Coronary artery (tissue), 2 donors: ENCODE measurements at regions not wholly inside any gene's neighbourhood (a gene's known extent, or its start where the extent isn't known, plus 50 kb on each side); places are given as distances from the start of the nearest gene placed in this dataset.

Experiments used
- DNase-seq: peaks from one replicate; pipeline ENCODE4 v3.0.0-alpha.2; 2017; ENCODE audit warnings: low spot score
- H3K27ac ChIP-seq, 2 donors: fragments of 200-600 bp; sonication (generic); one replicate each; pipeline ENCODE4 v1.5.1; 2016 to 2019
- H3K4me3 ChIP-seq: fragments of 200-600 bp; sonication (generic); 2 replicates; pipeline ENCODE4 v1.5.1; 2016; ENCODE audit warnings: mild to moderate bottlenecking, moderate library complexity
- TF ChIP-seq, protein P1 (sequence below): fragments of 200-600 bp; sonication (generic); IDR thresholded peaks from one replicate; pipeline ENCODE4 v1.5.1; 2019; ENCODE audit warnings: antibody characterized with exemption

DNA sequence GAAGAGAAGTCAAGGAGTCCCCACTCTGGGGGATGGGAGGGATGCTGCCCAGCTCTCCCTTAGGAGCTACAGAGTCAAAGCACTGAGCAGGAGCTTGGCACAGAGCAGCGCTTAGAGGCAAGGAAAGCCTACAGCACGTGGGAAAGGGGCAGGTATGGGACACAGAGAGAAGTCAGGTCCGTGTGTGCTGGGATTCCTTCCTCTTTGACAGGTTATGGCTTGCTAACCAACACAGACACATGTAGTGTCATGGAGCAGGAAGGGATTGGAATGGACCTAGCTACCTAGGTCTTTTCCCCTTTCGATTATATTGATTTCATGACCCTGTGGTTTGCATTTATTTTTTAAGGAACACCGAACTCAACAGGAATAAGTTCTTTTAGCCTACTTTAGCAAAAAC is 208.5 kb upstream of the TUT7 start:
- TF ChIP-seq, protein P1, sequence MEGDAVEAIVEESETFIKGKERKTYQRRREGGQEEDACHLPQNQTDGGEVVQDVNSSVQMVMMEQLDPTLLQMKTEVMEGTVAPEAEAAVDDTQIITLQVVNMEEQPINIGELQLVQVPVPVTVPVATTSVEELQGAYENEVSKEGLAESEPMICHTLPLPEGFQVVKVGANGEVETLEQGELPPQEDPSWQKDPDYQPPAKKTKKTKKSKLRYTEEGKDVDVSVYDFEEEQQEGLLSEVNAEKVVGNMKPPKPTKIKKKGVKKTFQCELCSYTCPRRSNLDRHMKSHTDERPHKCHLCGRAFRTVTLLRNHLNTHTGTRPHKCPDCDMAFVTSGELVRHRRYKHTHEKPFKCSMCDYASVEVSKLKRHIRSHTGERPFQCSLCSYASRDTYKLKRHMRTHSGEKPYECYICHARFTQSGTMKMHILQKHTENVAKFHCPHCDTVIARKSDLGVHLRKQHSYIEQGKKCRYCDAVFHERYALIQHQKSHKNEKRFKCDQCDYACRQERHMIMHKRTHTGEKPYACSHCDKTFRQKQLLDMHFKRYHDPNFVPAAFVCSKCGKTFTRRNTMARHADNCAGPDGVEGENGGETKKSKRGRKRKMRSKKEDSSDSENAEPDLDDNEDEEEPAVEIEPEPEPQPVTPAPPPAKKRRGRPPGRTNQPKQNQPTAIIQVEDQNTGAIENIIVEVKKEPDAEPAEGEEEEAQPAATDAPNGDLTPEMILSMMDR = no peak
- Histone ChIP-seq H3K4me3 (no peak overlapping the region), H3K27ac (no peak overlapping the region)
- DNase-seq = no peak

DNA sequence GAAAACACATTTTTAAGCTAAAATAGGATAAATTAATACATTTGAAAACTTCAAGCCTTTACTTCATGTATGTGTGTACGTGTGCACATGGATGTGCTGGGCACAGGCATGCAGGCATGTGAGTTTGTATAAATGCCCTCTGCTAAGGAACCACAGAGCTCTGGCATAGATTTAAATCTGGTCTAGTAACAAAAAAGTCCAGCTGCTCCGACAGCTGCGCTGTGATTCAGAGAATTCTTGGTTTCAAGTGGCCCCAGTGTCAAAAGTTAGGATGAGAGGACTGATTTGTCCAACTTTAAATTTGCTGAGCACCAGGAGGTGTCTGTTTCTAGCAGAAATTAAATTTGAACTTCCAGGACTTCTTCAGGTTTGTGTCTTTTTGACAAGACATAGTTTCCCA is 203.7 kb upstream of the TUT7 start:
- TF ChIP-seq, protein P1 = no peak
- Histone ChIP-seq H3K27ac (no peak overlapping the region), H3K4me3 (no peak overlapping the region)
- DNase-seq = no peak

DNA sequence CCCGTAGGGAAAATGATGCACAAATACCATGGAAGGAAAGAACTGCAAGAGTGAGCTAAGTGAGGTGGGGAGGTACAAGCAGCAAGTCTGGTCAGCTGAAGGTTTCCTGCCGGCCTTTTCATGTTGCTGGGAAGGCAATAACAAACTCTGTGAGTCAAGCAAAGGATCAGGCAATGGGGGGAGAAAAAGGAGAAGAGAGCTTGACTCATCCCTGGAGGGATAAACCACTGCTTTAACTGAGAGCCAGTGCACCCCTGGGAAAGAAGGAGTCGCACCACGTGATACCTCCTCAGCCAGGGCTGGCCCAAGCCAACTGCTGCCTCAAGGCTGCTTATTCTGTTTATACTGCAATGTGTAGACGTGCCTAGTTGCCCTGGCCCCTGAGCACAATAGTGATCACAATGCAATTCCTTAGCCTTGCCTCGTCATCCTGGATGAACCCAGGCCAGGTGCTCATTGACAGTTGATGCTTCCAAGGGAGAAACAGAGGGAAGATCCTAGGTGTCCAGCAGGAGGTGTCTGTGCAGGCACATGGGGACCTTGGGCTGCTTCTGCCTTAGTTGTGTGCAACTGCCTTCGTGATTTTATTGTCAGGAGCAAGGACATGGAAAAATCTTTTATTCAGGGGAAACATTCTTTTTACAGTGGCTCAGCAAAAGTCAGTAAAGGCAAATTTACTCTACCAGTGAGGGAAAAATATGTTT is 203.0 kb upstream of the TUT7 start:
- no peak overlapping the region for H3K4me3 ChIP-seq
- H3K27ac ChIP-seq = no peak overlapping the region
- DNase-seq = no peak
- TF ChIP-seq, protein P1 = no peak

DNA sequence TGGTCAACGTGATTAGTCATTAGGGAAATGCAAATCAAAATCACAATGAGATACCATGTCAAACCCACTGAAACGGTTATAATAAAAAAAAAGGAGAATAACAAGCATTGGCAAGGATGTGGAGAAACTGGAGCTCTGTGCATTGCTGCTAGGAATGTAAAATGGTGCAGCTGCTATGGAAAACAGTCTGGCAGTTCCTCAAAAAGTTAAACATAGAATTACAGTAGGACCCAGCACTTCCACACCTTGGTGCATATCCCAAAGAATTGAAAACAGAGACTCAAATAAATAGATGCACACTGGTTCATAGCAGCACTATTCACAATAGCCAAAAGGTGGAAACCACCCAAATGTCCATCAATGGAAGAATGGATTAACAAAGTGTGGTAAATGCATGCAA is 201.5 kb upstream of the TUT7 start:
- Histone ChIP-seq H3K4me3 (no peak overlapping the region), H3K27ac (no peak overlapping the region)
- DNase-seq = no peak
- TF ChIP-seq, protein P1 = no peak

DNA sequence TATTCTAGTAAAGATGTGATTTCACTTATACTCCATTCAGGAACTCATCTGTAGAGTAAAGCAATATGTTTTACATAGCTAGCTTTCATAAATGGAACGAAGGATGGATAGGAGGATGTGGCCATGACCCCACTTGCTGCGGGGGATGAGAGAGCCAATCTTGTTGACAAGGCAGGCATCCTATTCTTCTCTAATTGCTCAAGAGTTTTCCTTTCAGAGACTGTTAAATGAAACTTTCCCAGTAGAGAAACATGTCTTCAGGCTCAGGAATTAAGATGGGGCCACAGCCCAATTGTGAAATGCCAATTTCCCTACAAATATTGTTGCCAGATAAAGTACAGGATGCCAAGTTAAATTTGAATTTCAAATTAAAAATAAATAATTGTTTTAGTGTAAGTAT is 196.2 kb upstream of the TUT7 start:
- TF ChIP-seq, protein P1 = no peak
- no peak overlapping the region for H3K27ac ChIP-seq
- H3K4me3 ChIP-seq = no peak overlapping the region
- DNase-seq = no peak

DNA sequence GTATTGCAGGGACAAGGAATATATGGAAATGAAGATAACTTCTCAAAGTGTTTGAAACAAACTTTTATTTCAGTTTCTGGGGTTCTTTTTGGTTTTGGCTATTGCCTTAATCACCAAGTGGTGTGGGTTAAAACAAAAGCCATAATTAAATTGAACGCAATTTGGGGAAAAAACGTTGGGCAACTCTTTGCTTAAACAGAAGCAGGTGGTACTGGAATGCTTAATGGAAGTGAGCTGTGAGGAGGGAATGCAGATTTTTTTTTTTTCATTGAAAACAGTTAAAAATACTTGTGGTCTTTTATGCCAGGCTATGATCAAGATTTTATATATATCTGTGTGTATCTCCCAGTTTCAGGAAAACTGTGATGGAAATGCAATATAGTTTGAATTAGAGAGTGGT is 195.7 kb upstream of the TUT7 start:
- H3K27ac ChIP-seq = no peak overlapping the region
- TF ChIP-seq, protein P1 = no peak
- no peak for DNase-seq

DNA sequence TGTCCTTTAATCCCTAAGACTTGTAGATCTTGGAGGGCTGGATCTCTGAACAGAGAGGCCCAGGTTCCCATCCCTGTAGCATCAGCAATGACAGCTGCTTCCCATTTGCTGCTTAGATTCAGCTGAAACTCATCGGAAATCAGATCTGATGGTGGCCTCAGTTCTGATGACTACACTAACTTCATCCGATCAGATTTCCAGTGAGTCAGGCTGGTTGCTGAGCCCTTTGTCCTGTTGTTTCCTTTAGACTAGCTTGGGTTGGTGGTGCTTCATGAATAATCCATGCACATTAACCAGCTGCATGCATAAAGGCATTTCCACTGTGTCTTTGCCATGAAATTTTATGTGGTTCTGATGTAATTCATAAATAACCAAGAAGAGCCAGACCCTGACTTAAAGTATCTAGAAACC is 195.2 kb upstream of the TUT7 start:
- DNase-seq = no peak
- H3K27ac ChIP-seq = no peak overlapping the region
- no peak overlapping the region for H3K4me3 ChIP-seq
- TF ChIP-seq, protein P1 = no peak

More for the DNA sequence above, 195.7 kb upstream of the TUT7 start:
- H3K4me3 ChIP-seq = no peak overlapping the region
